DOHH2 (cell line): ENCODE measurements at regions not wholly inside any gene's neighbourhood (a gene's known extent, or its start where the extent isn't known, plus 50 kb on each side); places are given as distances from the start of the nearest gene placed in this dataset.

Experiments
- H3F3A ChIP-seq: fragments of 200-600 bp; sonication (generic), shearing (Covaris generic); 2 replicates; pipeline ENCODE4 v1.6.0; 2016; ENCODE audit warnings: antibody characterized with exemption, mild to moderate bottlenecking; ENCODE audit not compliant: control insufficient read depth, insufficient read depth
- H3K27ac ChIP-seq: fragments of 200-600 bp; sonication (generic); 2 replicates; pipeline ENCODE4 v1.5.1; 2014; ENCODE audit warnings: low read depth, mild to moderate bottlenecking, low read length, moderate library complexity
- H3K27me3 ChIP-seq: fragments of 200-600 bp; sonication (generic); 2 replicates; pipeline ENCODE4 v1.6.1; 2014; ENCODE audit warnings: mild to moderate bottlenecking, low read length, mixed read lengths; ENCODE audit not compliant: control insufficient read depth
- H3K36me3 ChIP-seq: fragments of 200-600 bp; sonication (generic); 2 replicates; pipeline ENCODE4 v1.6.1; 2014; ENCODE audit warnings: mild to moderate bottlenecking, low read length, moderate library complexity, mixed read lengths; ENCODE audit not compliant: control insufficient read depth
- H3K4me1 ChIP-seq: fragments of 200-600 bp; sonication (generic); 2 replicates; pipeline ENCODE4 v1.6.1; 2014; ENCODE audit warnings: mild to moderate bottlenecking, low read length, mixed read lengths; ENCODE audit not compliant: control insufficient read depth
- H3K4me2 ChIP-seq: fragments of 200-600 bp; sonication (generic); 2 replicates; pipeline ENCODE4 v1.6.0; 2014; ENCODE audit warnings: mild to moderate bottlenecking, low read length, moderate library complexity
- H3K4me3 ChIP-seq: fragments of 200-600 bp; sonication (generic); 2 replicates; pipeline ENCODE4 v1.5.1; 2014; ENCODE audit warnings: mild to moderate bottlenecking, low read length, mixed read lengths
- H3K79me2 ChIP-seq: fragments of 200-600 bp; sonication (generic); 2 replicates; pipeline ENCODE4 v1.6.1; 2014; ENCODE audit warnings: mild to moderate bottlenecking, low read length, mixed read lengths; ENCODE audit not compliant: control insufficient read depth
- H3K9me2 ChIP-seq: fragments of 200-600 bp; sonication (generic); replicated peaks from 2 replicates; pipeline ENCODE4 v1.6.1; 2014; ENCODE audit warnings: mild to moderate bottlenecking, low read length, mixed read lengths; ENCODE audit not compliant: control insufficient read depth
- H3K9me3 ChIP-seq: fragments of 200-600 bp; sonication (generic); 2 replicates; pipeline ENCODE4 v1.6.1; 2014; ENCODE audit warnings: antibody characterized with exemption, low read length, mixed read lengths; ENCODE audit not compliant: control insufficient read depth, insufficient read depth
- H4K20me1 ChIP-seq: fragments of 200-600 bp; sonication (generic); 2 replicates; pipeline ENCODE4 v1.6.0; 2014; ENCODE audit warnings: low read depth, mild to moderate bottlenecking, antibody characterized with exemption, low read length, moderate library complexity; ENCODE audit not compliant: control insufficient read depth, insufficient read depth
- EZH2phosphoT487 ChIP-seq: fragments of 200-600 bp; sonication (generic); IDR thresholded peaks from 2 replicates; pipeline ENCODE4 v1.6.1; 2017; ENCODE audit warnings: borderline replicate concordance, mild to moderate bottlenecking, antibody characterized with exemption, low read length, moderate library complexity, mixed read lengths
- TF ChIP-seq, protein P1 (sequence below): fragments of 200-600 bp; sonication (generic); IDR thresholded peaks from one replicate; pipeline ENCODE4 v1.5.1; 2014; ENCODE audit warnings: antibody characterized with exemption, mild to moderate bottlenecking, low read depth, low read length; ENCODE audit not compliant: poor library complexity, severe bottlenecking

GRCh38 chr14:38723959-38724358, 379.1 kb downstream of the SEC23A start:
- no peaks in the 10 kb centered on the region for H3K79me2 ChIP-seq
- no peaks in the 10 kb centered on the region for H3K9me3 ChIP-seq
- no peaks in the 10 kb centered on the region for H4K20me1 ChIP-seq
- H3K4me3 ChIP-seq, result no peak overlapping the region
- H3F3A ChIP-seq, result no peaks in the 10 kb centered on the region
- no peaks in the 10 kb centered on the region for H3K36me3 ChIP-seq
- no peak overlapping the region for H3K27ac ChIP-seq
- TF ChIP-seq, protein P1, sequence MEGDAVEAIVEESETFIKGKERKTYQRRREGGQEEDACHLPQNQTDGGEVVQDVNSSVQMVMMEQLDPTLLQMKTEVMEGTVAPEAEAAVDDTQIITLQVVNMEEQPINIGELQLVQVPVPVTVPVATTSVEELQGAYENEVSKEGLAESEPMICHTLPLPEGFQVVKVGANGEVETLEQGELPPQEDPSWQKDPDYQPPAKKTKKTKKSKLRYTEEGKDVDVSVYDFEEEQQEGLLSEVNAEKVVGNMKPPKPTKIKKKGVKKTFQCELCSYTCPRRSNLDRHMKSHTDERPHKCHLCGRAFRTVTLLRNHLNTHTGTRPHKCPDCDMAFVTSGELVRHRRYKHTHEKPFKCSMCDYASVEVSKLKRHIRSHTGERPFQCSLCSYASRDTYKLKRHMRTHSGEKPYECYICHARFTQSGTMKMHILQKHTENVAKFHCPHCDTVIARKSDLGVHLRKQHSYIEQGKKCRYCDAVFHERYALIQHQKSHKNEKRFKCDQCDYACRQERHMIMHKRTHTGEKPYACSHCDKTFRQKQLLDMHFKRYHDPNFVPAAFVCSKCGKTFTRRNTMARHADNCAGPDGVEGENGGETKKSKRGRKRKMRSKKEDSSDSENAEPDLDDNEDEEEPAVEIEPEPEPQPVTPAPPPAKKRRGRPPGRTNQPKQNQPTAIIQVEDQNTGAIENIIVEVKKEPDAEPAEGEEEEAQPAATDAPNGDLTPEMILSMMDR, result no peak
- TF ChIP-seq EZH2phosphoT487, result no peak
- no peak overlapping the region for H3K4me2 ChIP-seq
- H3K9me2 ChIP-seq, result no peaks in the 10 kb centered on the region
- no peaks in the 10 kb centered on the region for H3K27me3 ChIP-seq
- H3K4me1 ChIP-seq, result no peaks in the 10 kb centered on the region

DNA sequence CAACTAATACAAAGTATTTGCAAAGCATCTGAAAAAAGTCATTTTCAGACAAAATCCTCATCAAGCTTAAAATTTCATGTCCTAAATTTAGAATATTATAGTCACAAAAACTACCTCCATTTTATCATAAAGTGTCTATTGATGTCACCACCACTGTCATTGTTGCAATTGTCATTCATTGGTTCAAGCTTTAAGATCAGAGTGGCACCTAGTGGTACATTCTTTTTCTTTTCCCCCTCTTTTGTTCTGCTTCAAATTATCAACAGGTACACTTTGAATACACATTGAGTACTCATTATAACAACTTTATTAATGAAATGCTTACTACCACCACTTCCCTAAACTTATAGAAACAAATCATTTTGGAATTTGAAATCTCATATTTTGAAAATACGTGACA, 379.8 kb downstream of the SEC23A start:
- Histone ChIP-seq H3K9me3 (no peaks in the 10 kb centered on the region), H3K27ac (no peak overlapping the region), H3K4me1 (no peaks in the 10 kb centered on the region), H3F3A (no peaks in the 10 kb centered on the region), H3K79me2 (no peaks in the 10 kb centered on the region), H3K36me3 (no peaks in the 10 kb centered on the region), H3K27me3 (no peaks in the 10 kb centered on the region), H3K4me3 (no peak overlapping the region), H3K9me2 (no peaks in the 10 kb centered on the region), H3K4me2 (no peak overlapping the region), H4K20me1 (no peaks in the 10 kb centered on the region)
- TF ChIP-seq EZH2phosphoT487, result no peak
- TF ChIP-seq, protein P1, result no peak

- Histone ChIP-seq H3F3A (no peaks in the 10 kb centered on the region), H3K4me3 (no peak overlapping the region), H3K27me3 (no peaks in the 10 kb centered on the region), H3K9me3 (no peaks in the 10 kb centered on the region), H3K79me2 (no peaks in the 10 kb centered on the region), H3K9me2 (no peaks in the 10 kb centered on the region), H3K4me1 (peaks cover 3% of the 10 kb centered on the region), H3K36me3 (no peaks in the 10 kb centered on the region), H3K27ac (no peak overlapping the region), H3K4me2 (no peak overlapping the region), H4K20me1 (no peaks in the 10 kb centered on the region)
- TF ChIP-seq, protein P1, result peak; percentile 83
- no peak for TF ChIP-seq EZH2phosphoT487
These were observed 381.1 kb downstream of the SEC23A start for GRCh38 chr14:38721822-38722431.

- Histone ChIP-seq H3K4me2 (no peak overlapping the region), H4K20me1 (no peaks in the 10 kb centered on the region), H3K9me2 (no peaks in the 10 kb centered on the region), H3F3A (no peaks in the 10 kb centered on the region), H3K9me3 (no peaks in the 10 kb centered on the region), H3K27ac (no peak overlapping the region), H3K79me2 (no peaks in the 10 kb centered on the region), H3K27me3 (no peaks in the 10 kb centered on the region), H3K4me3 (no peak overlapping the region), H3K36me3 (no peaks in the 10 kb centered on the region), H3K4me1 (peaks cover 8% of the 10 kb centered on the region)
- TF ChIP-seq, protein P1, result no peak
- no peak for TF ChIP-seq EZH2phosphoT487
These were observed 384.5 kb downstream of the SEC23A start for GRCh38 chr14:38718519-38718918.
